Stimulated activated CD4-positive, alpha-beta T cell treated with anti-CD3 and anti-CD28 coated beads, Interleukin-4, amount 100 ng/mL, for 24 hours (primary cell): ENCODE measurements at regions not wholly inside any gene's neighbourhood (a gene's known extent, or its start where the extent isn't known, plus 50 kb on each side); places are given as distances from the start of the nearest gene placed in this dataset.

Experiments used
- DNase-seq: peaks from one replicate; pipeline ENCODE4 v3.0.0-alpha.2; 2020

- DNase-seq: no peak
Measured at GRCh38 chr2:237150186-237150585, 64.5 kb downstream of the COPS8 start.

DNA sequence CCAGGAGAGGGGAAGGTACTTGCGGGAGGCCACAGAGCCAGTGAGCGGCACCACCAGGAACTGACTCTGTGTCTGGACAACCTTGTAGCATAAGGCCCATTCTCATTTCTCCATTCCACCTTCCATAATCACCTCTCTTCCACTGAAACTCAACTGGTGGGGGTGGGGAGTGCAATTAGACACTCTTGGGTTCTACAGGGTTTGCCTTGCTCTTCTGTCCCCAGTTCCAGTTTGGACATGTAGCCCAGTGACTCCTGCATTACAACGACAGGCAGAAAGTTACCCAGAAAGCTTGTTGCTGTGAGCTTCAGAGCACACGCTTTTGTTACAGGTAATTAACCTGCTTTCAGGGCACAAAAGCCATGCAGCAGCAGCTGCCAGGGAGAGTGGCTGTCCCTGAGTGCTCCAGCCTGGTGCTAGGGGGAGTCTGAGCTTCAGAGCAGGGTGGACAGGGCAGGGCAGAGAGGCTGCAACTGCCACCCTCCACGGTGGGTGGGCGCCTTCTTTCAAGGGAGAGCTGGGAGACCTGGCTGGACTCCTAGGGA, 65.2 kb downstream of the COPS8 start:
- DNase-seq: no peak

DNA sequence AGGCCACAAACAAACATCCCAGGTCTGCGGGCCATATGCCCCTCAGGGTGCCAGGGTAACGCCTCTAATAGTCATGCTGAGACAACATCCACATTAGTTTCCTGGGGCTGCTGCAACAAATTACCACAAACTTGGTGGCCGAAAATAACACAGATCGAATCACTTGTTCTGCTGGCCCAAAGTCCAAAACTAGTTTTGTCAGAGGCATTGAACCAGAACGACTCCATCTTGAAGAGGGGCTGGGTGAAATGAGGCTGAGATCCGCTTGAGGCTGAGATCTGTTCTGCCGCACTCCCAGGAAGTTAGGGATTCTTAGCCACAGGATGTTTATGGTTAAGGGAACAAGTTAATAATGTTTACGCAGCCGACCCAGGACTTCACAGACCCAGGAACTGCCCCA, 66.7 kb downstream of the COPS8 start:
- DNase-seq: no peak

DNA sequence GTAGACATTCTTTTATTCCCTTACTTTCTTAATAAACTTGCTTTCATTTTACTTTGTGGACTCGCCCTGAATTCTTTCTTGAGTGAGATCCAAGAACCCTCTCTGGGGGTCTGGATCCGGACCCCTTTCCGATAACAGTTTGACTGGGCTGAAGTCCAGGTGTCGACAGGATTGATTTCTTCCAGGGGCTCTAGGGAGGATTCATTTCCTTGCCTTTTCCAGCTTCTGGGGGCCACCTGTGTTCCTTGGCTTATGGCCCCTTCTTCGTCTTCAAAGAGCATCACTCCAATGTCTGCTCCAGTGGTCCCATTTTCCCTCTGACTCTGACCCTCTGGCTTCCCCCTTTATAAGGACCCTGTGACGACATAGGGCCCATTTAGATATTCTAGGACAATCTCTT, 67.5 kb downstream of the COPS8 start:
- DNase-seq: no peak

DNA sequence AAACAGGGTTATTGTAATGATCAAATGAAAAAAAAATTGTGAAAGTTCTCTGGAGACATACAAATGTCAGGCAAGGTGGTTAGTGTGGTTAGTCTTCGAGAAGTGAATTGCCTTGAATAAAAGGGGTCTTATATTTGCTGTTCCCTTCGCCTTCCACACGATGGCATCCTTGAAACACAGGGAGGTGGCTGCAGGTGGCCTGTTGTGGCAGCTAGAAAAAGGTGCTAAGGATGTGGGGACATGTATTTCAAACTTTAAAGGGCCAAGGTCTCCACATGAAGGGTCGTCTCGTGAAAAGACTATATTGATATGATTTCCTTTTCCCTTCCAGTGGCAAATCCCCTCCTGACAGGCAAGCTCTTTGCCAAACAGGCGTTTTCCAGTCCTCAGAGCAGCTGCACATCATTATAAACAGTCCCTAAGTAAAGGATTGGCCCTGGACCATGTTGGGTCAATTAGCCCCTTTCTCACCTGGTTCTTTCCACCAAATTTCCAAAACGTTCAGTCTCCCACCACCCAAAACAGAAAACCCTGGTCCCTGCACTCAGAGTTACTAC, 68.5 kb downstream of the COPS8 start:
- DNase-seq: peak; percentile 64

GRCh38 chr2:237154884-237155851, 69.5 kb downstream of the COPS8 start:
- peak; percentile 37 for DNase-seq

DNA sequence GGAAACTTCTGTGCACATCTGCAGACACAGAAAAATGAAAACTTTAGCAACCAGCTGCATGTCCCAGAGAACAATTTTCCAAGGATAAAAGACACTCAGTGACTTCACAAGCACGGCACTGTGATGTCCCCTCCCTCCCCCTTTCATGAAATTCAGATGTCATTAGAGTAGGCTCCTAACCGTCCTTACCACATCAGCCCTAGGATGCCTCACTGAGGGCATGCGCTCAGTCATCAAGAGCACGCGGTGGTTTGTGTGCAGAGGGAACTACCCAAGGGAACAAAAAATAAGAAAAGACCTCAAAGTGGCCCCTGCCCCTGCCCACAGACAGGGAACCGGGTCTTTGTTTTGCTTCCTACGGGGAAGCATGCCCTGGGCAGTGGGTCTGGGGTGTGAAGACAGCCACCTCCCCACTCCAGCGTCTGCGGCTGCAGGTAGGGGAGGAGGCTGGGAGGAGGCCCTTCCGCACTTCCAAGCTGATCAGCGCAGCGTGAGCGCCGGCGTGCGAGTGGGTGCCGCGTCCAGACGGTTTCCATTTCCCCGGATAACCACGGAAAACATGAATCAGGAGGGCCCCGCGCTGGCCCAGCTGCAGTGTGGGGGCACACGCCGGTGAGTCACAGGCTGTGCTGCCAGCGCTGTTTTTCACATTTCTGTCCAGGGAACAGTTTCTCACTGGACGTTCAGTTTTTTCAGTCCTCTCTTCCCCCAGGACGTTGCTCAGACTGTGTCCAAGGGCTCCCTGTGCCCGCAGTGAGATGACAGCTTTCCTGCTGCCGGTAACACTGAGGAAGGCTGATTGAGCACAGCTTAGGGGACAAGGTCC, 70.6 kb downstream of the COPS8 start:
- DNase-seq: peak; percentile 69

- no peak for DNase-seq
Measured at GRCh38 chr2:237156857-237157779, 71.4 kb downstream of the COPS8 start.

- DNase-seq: no peak
Measured at GRCh38 chr2:237157780-237158102, 72.1 kb downstream of the COPS8 start.

DNA sequence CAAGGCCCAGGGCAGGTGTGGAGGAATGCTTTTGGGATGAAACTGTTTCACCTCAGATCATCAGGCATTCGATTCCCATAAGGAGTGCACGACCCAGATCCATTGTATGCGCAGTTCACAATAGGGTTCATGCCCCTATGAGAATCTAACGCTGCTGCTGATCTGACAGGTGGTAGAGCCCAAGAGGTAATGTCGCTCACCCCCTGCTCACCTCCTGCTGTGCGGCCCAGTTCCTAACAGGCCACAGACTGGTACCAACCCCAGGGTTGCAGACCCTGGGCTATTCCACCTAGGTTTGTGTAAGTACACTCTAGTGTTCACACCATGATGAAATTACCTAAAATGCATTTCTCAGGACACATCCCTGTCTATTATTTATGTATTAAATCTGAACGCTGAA, 72.5 kb downstream of the COPS8 start:
- DNase-seq: no peak

- DNase-seq: no peak
Measured at GRCh38 chr2:237159006-237159911, 73.6 kb downstream of the COPS8 start.

- no peak for DNase-seq
Measured at GRCh38 chr2:237160271-237160919, 74.7 kb downstream of the COPS8 start.

- no peak for DNase-seq
Measured at GRCh38 chr2:237161189-237161588, 75.5 kb downstream of the COPS8 start.

GRCh38 chr2:237162959-237163358, 77.3 kb downstream of the COPS8 start:
- DNase-seq: no peak

DNA sequence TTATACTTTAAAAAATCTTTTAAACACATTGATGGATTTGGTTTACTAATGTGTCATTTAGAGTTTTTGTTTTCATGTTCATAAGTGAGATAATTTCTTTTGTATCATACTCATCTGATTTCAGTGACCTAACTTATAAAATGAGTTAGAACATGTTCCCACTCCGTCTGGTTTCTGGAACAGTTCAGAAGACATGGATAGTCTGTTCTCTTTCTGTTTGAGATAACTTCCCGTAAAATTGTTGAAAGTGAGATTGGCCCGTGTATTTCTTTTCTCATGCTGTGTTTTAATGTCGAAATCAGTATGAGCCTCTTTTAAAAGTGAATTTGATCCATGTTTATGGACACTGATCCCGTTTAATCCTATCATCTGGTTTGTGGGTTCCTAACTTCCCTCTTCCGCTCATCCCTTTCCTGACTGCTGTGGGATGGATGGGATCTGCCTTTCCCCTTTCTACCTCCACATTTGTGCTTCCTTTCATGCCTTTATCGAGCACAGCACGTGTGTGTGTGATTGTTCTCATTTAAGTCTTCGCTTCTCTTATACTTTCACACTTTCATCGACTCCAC, 78.9 kb downstream of the COPS8 start:
- no peak for DNase-seq

DNA sequence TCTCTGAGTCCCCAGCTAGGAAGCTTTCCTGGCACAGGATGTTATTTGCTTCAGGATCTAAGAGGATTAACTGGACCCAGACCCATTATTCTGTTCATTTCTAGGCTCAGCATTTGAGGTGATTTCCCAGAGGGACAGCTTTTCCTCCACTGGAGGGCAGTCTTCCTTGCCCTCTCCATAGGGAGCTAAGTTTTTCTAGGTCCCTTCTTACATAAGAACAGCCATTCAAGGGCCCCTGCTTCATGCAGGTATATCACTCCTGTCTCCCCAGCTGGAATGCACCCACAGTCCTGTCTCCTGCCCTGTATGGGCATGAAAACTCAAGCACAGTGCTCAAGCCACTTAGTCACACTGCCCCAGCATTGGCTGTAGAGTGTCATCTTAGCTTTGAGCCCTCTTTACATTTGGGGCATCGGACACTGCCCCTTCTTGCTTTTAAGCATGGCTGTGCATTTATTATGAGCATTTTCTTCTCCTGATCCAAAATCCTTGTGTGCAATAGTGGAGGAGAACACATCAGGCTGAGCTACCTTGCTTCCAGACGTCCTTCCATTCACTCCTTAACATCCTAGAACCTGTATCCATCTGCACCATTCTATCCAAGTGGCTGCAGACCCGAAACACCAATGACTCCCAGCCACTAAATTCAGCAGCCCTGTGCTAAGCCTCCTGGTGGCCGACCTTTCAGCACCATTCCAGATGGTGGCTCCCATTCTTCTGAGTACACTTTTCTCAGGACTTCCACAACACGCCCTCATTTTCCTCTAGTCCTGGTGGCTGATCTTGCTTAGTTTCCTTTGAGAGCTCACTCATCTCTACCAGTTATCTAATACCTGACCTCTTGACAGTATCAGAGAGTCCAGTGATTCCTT, 80.0 kb downstream of the COPS8 start:
- no peak for DNase-seq

DNA sequence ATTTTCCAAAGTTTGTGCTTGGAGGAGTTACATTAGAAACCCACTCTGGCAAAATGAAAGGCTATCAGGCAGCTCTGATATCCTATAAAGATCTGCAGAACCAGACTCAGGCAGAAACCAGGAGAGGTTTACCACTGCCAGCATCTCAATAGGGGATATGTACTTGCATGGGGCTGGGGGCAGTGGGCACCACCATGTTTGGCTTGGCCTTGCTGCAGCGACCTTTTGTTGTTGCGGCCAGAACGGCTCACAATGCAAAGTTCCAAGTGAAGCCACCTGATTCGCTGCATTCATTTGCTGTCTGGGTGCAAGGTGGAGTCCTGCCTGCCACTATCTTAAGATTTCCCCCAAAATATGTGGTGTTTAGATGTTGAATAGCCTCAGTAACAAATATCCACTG, 81.3 kb downstream of the COPS8 start:
- DNase-seq: no peak

GRCh38 chr2:237167934-237168333, 82.2 kb downstream of the COPS8 start:
- no peak for DNase-seq

DNA sequence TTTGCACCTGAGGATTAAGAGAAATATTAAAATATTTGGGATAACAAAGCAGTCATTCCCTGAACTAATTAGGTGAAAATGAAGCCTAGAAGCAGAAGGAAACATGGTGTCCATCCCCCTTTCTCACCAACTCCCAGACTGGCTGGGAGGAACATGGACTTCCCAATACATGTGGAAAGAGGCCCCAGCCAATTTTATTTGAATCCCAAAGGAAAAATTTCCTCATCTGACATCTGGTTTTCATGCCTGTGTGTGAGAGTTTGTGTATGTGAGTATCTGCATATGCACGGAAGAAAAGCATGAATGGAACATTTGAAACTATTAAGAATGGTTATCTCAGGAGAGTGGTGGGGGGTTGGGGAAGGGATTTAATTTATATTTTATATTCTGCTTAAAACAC, 84.3 kb downstream of the COPS8 start:
- DNase-seq: no peak
